ENCODE measurements at regions not wholly inside any gene's neighbourhood (a gene's known extent, or its start where the extent isn't known, plus 50 kb on each side); places are given as distances from the start of the nearest gene placed in this dataset.

DNA sequence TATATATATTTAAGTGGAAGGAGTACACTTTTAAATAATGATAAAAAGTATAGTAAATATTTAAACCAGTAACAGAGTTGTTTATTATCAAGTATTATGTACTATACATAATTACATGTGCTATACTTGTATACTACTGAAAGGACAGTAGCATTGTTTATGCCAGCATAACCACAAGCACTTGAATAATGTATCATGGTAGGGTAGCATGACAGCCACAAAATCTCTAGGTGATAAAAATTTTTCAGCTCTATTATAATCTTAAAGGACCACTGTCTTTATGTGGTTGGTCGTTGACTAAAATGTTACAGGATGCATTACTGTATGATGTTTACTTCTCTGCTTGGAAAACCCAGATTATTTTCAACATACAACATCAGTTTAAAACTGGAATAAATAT is 349.2 kb downstream of the CASP12 start:
- ATAC-seq (no peak), DNase-seq (no peak)
- Mint-ChIP-seq H3K36me3 (ENCODE audit: insufficient read depth) (no peaks in the 10 kb centered on the region), H3K4me1 (ENCODE audit: low read depth) (peaks cover 7% of the 10 kb centered on the region), H3K4me3 (no peak overlapping the region), H3K27me3 (ENCODE audit: low read depth) (no peaks in the 10 kb centered on the region), H3K9me3 (no peaks in the 10 kb centered on the region)

DNA sequence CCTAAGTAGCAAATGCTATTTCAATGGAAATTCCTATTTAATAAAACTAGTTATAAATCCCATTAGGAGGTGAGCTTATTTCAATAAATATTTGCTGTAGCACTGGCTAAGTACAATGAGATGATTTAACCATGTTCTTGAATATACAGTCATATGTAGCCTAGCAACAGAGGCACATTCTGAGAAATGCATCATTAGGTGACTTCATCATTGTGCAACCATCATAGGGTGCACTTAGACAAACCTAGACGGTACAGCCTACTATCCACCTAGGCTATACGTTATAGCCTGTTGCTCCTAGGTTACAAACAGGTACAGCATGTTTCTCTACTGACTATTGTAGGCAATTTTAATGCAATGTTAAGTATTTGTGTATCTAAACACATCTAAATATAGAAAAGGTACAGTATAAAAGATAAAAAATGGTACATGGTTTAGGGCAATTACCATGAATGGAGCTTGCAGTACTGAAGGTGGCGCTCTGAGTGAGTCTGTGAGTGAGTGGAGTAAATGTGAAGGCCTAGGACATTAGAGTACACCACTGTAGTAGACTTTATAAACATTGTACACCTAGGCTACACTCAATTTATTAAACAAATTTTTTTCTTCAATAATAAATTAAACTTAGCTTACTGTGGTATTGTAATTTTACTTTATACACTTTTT is 350.1 kb downstream of the CASP12 start:
- H3K4me1 Mint-ChIP-seq (ENCODE audit: low read depth) = peaks cover 7% of the 10 kb centered on the region
- no peaks in the 10 kb centered on the region for H3K27me3 Mint-ChIP-seq (ENCODE audit: low read depth)
- no peak for DNase-seq
- no peaks in the 10 kb centered on the region for H3K36me3 Mint-ChIP-seq (ENCODE audit: insufficient read depth)
- peak in 1 of 2 donors; percentile 35 for ATAC-seq
- H3K9me3 Mint-ChIP-seq = no peaks in the 10 kb centered on the region
- H3K4me3 Mint-ChIP-seq = no peak overlapping the region

DNA sequence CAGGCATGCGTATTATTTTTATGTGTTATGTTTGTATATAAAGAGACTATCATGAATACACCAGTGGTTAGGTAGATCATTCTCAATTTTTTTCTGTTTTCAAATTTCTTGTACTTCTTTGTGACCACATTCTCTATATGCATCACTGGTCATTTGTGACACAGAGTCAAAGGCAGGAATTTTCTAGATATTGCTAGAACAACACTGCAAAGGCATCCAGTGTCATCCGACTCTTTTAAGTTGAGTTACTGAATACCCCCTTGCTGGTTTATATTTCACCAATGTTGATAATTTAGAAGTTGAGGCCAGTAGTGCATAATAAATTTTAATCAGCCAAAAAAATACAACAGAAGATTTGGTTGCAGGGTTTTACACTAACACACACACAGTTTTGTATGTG is 351.8 kb downstream of the CASP12 start:
- Mint-ChIP-seq H3K36me3 (ENCODE audit: insufficient read depth) (no peaks in the 10 kb centered on the region), H3K27me3 (ENCODE audit: low read depth) (no peaks in the 10 kb centered on the region), H3K9me3 (no peaks in the 10 kb centered on the region), H3K4me1 (ENCODE audit: low read depth) (no peaks in the 10 kb centered on the region), H3K4me3 (no peak overlapping the region)
- no peak for ATAC-seq
- no peak for DNase-seq

DNA sequence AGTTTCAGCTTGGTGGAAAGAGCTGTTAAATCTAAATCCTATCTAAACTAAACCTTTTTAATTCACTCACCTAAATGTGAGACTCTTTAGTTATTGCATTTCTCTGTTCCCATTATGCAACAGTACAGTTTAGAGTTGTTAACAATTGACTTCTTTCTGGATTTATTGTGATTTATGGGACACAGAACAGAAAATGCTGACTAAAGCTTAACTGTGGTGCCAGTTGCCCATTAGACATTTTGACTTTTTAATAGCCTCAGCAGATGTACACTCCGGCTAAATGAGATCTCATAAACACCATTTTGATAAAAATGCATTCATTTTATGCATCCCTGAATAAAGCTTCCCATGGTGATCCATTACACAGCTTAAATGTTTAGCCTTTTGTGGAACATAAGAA is 356.6 kb downstream of the CASP12 start:
- no peaks in the 10 kb centered on the region for H3K27me3 Mint-ChIP-seq (ENCODE audit: low read depth)
- H3K4me3 Mint-ChIP-seq = no peak overlapping the region
- ATAC-seq = no peak

DNA sequence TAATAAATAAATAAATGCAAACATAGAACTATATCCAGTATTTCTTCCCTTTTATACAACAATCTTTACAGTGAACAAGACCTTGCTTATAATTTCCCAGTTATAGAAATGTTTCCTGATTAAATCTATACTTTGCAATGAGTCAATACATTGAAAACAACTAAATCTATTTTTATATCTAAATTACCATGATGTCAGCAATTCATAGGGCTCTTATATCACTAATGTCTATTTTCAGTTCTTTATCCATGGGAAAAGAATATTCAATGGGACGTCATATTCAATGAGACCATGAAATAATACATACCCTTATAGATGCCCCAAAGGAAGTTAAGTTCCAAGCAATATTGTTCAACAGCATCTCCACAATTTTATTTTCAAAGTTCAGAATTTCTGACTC is 359.9 kb downstream of the CASP12 start:
- Mint-ChIP-seq H3K4me1 (ENCODE audit: low read depth) (no peaks in the 10 kb centered on the region), H3K4me3 (no peak overlapping the region), H3K9me3 (no peaks in the 10 kb centered on the region), H3K27me3 (ENCODE audit: low read depth) (no peaks in the 10 kb centered on the region), H3K36me3 (ENCODE audit: insufficient read depth) (no peaks in the 10 kb centered on the region)
- no peak for DNase-seq
- no peak for ATAC-seq

More for the DNA sequence above, 356.6 kb downstream of the CASP12 start:
- H3K4me1 Mint-ChIP-seq (ENCODE audit: low read depth) = no peaks in the 10 kb centered on the region
- H3K9me3 Mint-ChIP-seq = no peaks in the 10 kb centered on the region
- no peak for DNase-seq
- no peaks in the 10 kb centered on the region for H3K36me3 Mint-ChIP-seq (ENCODE audit: insufficient read depth)

DNA sequence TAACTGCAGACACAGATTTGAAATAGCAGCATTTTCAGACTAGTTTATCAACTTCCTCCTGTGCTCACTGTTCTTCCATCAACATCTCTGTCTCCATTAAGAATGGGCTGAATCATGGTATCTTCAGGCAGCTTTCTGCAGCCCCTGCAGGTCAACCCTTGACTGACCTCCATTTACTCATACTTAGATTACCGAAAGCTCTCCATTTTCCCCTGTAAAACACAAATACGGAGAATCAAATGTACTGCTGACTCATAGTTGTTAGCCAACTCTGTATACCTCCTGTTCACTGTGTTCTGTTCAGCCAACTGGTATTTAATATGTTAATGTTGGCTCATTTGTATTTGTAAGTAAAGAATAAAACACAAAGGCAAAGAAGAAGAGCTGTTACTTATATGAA is 364.0 kb downstream of the CASP12 start:
- DNase-seq (no peak), ATAC-seq (no peak)
- no peak overlapping the region for H3K4me3 Mint-ChIP-seq
- no peaks in the 10 kb centered on the region for H3K4me1 Mint-ChIP-seq (ENCODE audit: low read depth)
- H3K9me3 Mint-ChIP-seq = no peaks in the 10 kb centered on the region
- no peaks in the 10 kb centered on the region for H3K27me3 Mint-ChIP-seq (ENCODE audit: low read depth)
- H3K36me3 Mint-ChIP-seq (ENCODE audit: insufficient read depth) = no peaks in the 10 kb centered on the region

DNA sequence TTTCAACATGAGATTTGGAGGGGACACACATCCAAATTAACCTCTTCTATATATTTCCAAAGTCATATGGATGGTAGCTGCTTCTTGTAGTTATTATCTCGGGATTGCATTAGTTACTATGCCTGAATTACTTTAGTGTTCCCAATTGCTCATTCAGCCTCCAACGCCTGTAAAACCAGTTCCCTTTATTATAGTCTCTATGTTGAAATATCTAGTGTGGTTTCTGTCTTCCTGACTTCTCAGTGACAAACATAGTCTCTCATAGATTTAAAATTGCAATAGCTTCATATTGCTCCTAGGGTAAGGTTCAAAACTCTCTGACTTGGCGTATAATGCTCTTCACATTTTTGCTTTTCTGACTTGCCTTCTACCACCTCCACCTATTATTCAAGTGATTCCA is 366.4 kb downstream of the CASP12 start:
- no peaks in the 10 kb centered on the region for H3K9me3 Mint-ChIP-seq
- no peaks in the 10 kb centered on the region for H3K36me3 Mint-ChIP-seq (ENCODE audit: insufficient read depth)
- H3K27me3 Mint-ChIP-seq (ENCODE audit: low read depth) = no peaks in the 10 kb centered on the region
- H3K4me3 Mint-ChIP-seq = no peak overlapping the region
- no peak for DNase-seq
- ATAC-seq = no peak
- H3K4me1 Mint-ChIP-seq (ENCODE audit: low read depth) = peaks cover 3% of the 10 kb centered on the region

DNA sequence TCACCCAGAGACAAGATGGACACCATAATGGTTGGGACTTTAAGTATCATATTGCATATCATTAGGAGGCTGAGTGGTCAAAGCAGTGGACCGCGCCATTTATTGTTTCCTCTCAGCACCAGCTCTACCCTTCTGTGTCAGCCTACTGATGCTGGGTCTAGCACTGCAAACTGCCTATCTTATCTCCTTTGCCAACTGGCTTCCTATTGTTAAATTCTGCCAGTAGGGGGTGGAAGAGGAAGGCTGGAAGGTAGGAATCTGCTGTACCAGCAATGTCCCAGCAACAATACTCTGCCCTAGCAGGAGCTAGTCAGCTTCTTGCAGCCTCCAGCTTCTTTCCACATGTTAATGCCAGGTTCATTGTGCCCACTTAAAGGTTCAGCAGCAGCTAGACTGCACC is 367.1 kb upstream of the PDGFD start:
- Mint-ChIP-seq H3K4me3 (no peak overlapping the region), H3K9me3 (no peaks in the 10 kb centered on the region), H3K36me3 (ENCODE audit: insufficient read depth) (no peaks in the 10 kb centered on the region), H3K4me1 (ENCODE audit: low read depth) (peaks cover 3% of the 10 kb centered on the region), H3K27me3 (ENCODE audit: low read depth) (no peaks in the 10 kb centered on the region)
- DNase-seq (peak; percentile 4), ATAC-seq (peak in 1 of 2 donors; percentile 40)

DNA sequence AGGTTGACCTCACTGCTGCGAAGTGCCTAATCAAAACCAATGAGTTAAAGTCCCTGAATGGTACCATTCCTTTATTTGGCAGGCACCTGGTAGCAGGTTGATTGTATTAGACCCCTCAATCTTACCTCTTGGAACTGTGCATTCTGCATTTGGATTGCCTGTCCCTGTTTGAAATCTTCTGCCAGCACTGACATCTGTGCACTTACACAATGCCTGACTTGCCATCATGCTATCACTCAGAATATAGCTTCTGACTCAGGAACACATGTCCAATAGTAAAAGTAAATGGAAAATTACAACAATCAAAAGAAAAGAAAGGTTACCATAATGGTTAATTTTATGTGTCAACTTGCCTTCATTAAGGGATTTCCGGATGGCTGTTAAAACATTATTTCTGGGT is 366.0 kb upstream of the PDGFD start:
- Mint-ChIP-seq H3K4me1 (ENCODE audit: low read depth) (peaks cover 3% of the 10 kb centered on the region), H3K36me3 (ENCODE audit: insufficient read depth) (no peaks in the 10 kb centered on the region), H3K9me3 (no peaks in the 10 kb centered on the region), H3K27me3 (ENCODE audit: low read depth) (no peaks in the 10 kb centered on the region), H3K4me3 (no peak overlapping the region)
- DNase-seq (no peak), ATAC-seq (no peak)

DNA sequence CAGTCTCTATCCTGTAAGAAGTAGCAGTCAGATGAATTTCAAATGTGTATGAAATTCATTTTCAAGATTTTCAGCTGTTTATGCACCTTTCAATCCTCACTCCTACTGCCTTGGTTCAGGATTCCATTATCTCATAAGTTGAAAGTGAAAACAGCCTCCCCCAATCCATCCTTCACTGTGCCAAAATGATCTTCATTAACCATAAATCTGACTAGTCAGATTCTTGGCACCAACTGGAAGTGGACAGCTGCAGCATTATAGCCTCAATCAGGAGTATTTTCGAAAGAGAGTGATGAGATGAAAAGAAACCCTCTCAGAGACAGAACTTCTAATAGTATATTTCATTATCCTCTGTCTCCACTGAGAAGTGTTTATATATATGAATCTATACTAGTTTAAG is 365.3 kb upstream of the PDGFD start:
- Mint-ChIP-seq H3K9me3 (no peaks in the 10 kb centered on the region), H3K4me3 (no peak overlapping the region)

DNA sequence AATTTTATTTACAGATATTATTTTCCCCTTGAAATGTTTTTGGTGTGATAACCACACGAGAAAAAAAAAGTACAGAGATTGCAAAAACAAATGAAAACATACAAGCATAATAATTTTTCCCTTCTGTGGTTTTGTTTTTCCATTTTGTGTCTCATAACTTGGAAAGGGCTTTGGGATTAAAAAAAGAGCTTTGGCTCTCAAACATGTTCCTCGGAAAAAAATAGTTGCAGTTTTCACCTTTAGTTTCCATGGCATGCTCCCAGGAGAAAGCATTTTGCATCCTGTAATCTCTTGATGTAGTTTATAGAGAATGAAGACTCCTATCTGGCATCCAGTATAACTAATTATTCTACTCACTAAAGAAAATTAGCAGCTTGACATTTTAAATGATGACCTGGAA is 362.1 kb upstream of the PDGFD start:
- no peak for ATAC-seq
- no peaks in the 10 kb centered on the region for H3K27me3 Mint-ChIP-seq (ENCODE audit: low read depth)
- peaks cover 3% of the 10 kb centered on the region for H3K4me1 Mint-ChIP-seq (ENCODE audit: low read depth)
- no peaks in the 10 kb centered on the region for H3K36me3 Mint-ChIP-seq (ENCODE audit: insufficient read depth)
- no peaks in the 10 kb centered on the region for H3K9me3 Mint-ChIP-seq
- DNase-seq = no peak
- no peak overlapping the region for H3K4me3 Mint-ChIP-seq

More for the DNA sequence above, 365.3 kb upstream of the PDGFD start:
- no peaks in the 10 kb centered on the region for H3K27me3 Mint-ChIP-seq (ENCODE audit: low read depth)
- no peaks in the 10 kb centered on the region for H3K36me3 Mint-ChIP-seq (ENCODE audit: insufficient read depth)
- H3K4me1 Mint-ChIP-seq (ENCODE audit: low read depth) = peaks cover 3% of the 10 kb centered on the region
- DNase-seq (no peak), ATAC-seq (no peak)

DNA sequence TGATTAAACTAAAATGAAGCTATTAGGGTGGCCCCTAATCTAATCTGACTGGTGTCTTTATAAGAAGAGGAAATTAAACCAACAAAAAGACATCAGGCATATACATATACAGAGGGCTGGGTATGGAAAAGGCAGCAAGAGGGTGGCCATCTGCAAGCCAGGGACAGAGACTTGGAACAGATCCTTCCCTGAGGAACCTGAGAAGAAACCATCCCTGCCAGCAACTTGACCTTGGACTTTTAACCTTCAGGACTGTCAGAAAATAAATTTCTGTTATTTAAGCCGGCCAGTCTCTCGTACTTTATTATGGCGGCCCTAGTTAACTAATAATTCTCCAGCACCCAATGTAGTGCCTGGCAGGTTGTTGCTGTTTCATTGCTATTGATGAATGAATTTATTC is 361.5 kb upstream of the PDGFD start:
- H3K4me1 Mint-ChIP-seq (ENCODE audit: low read depth) = peaks cover 3% of the 10 kb centered on the region
- no peak overlapping the region for H3K4me3 Mint-ChIP-seq
- ATAC-seq (no peak), DNase-seq (no peak)
- no peaks in the 10 kb centered on the region for H3K36me3 Mint-ChIP-seq (ENCODE audit: insufficient read depth)
- no peaks in the 10 kb centered on the region for H3K27me3 Mint-ChIP-seq (ENCODE audit: low read depth)
- no peaks in the 10 kb centered on the region for H3K9me3 Mint-ChIP-seq

DNA sequence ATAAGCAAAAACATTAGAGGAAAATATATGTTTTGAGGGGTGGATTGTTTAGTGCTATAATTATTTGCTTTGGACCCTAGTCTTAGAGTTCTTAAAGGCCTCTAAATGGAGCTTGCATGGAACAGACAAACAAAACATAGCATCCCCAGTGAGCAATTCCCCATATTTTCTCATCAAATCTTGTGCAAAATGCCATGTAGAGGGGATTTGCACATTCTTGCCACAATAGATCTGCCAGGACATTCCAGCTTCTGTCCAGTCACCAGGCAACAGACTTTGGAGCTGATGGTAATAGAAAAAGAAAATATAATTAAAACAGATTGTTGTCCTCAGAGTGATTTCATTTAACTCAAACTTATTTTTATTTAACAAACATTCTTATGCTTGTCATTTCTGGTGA is 360.3 kb upstream of the PDGFD start:
- Mint-ChIP-seq H3K4me3 (no peak overlapping the region), H3K36me3 (ENCODE audit: insufficient read depth) (no peaks in the 10 kb centered on the region), H3K4me1 (ENCODE audit: low read depth) (peaks cover 3% of the 10 kb centered on the region), H3K9me3 (no peaks in the 10 kb centered on the region), H3K27me3 (ENCODE audit: low read depth) (peaks cover 3% of the 10 kb centered on the region)
- no peak for ATAC-seq
- DNase-seq = no peak

DNA sequence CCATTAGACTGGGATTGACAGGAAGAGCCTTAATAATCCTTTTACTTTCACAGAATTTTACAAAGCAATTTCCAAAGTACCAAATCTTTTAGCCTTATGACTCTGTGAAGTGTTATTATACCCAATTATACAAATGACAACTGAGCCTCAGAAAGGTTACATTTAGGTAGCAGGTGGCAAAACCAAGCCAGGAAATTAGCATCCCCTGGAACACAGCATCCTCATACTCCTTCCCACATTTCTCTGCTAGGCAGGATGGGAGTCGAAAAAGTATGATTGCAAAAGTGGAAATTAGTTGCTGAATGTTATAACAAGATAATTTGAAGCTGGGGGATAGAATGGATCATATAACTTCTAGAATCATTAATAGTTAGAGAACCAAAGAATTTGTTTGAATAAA is 359.7 kb upstream of the PDGFD start:
- no peak overlapping the region for H3K4me3 Mint-ChIP-seq
- peaks cover 3% of the 10 kb centered on the region for H3K27me3 Mint-ChIP-seq (ENCODE audit: low read depth)
- DNase-seq (no peak), ATAC-seq (no peak)
- no peaks in the 10 kb centered on the region for H3K36me3 Mint-ChIP-seq (ENCODE audit: insufficient read depth)
- peaks cover 3% of the 10 kb centered on the region for H3K4me1 Mint-ChIP-seq (ENCODE audit: low read depth)
- no peaks in the 10 kb centered on the region for H3K9me3 Mint-ChIP-seq

DNA sequence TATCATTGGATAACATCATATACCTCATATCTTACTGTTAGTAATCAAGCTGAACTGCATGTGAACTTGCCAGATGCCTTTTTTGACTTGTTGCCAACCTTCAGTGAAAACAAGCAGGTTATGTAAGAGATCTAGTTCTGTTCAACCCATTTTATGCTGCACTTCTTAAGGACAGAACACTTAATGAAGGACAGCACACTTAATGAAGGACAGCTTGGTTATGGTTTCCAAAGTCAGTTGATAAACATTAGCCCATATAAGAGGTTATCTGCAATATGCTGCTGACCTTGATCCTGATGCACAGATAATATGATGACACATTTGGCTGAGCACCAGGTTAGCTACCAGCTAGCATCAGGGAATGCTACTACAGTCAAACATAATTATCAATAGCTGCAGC is 358.7 kb upstream of the PDGFD start:
- no peak overlapping the region for H3K4me3 Mint-ChIP-seq
- peaks cover 3% of the 10 kb centered on the region for H3K4me1 Mint-ChIP-seq (ENCODE audit: low read depth)
- DNase-seq = no peak
- H3K27me3 Mint-ChIP-seq (ENCODE audit: low read depth) = peaks cover 3% of the 10 kb centered on the region
- no peak for ATAC-seq
- no peaks in the 10 kb centered on the region for H3K36me3 Mint-ChIP-seq (ENCODE audit: insufficient read depth)
- no peaks in the 10 kb centered on the region for H3K9me3 Mint-ChIP-seq

DNA sequence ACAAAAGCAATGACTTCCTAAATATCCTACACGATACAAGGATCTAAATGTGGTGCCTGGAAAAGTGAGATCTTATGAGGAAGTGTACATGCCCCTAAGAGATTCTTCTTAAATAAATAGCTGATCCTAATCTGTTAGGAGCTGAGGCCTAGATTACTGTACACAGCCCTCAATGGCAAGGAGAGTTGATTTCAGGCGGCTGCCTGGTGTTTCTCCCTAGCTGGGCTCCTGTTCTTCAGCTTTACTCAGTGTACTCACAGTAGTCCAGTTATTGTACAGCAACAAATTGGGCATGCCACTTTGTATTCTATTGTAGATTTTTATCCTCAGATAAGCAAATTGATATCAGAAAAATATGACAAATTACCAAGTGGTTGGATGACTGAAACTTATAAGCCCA is 358.2 kb upstream of the PDGFD start:
- no peaks in the 10 kb centered on the region for H3K36me3 Mint-ChIP-seq (ENCODE audit: insufficient read depth)
- H3K27me3 Mint-ChIP-seq (ENCODE audit: low read depth) = peaks cover 3% of the 10 kb centered on the region
- no peak for DNase-seq
- H3K9me3 Mint-ChIP-seq = no peaks in the 10 kb centered on the region
- ATAC-seq = no peak
- no peak overlapping the region for H3K4me3 Mint-ChIP-seq
- no peaks in the 10 kb centered on the region for H3K4me1 Mint-ChIP-seq (ENCODE audit: low read depth)

Measured in activated T-cell treated with anti-CD3 and anti-CD28 coated beads, Interleukin-2, amount 50 U/mL, for 4 hours (primary cell).